H4 (cell line): ENCODE measurements at regions not wholly inside any gene's neighbourhood (a gene's known extent, or its start where the extent isn't known, plus 50 kb on each side); places are given as distances from the start of the nearest gene placed in this dataset.
"Not testable (repeated sequence)": the region's sequence is repeated elsewhere in the genome, so short reads cannot be mapped to it uniquely, and the experiment has no call there.

Experiments
- DNase-seq: peaks from one replicate; pipeline ENCODE4 v3.0.0-alpha.2; 2015; ENCODE audit warnings: low spot score

- no peak for DNase-seq
Measured at GRCh38 chr4:66929748-66930147, 615.6 kb downstream of the CENPC start.

GRCh38 chr4:66928881-66929280, 616.4 kb downstream of the CENPC start:
- not testable (repeated sequence) for DNase-seq

- DNase-seq: no peak
Measured at GRCh38 chr4:66927937-66928336, 617.4 kb downstream of the CENPC start.

GRCh38 chr4:66926687-66927086, 618.6 kb downstream of the CENPC start:
- DNase-seq: no peak

- DNase-seq: no peak
Measured at GRCh38 chr4:66923081-66923865, 622.0 kb downstream of the CENPC start.

GRCh38 chr4:66921433-66921832, 623.9 kb downstream of the CENPC start:
- no peak for DNase-seq

GRCh38 chr4:66920514-66920913, 624.8 kb downstream of the CENPC start:
- DNase-seq: no peak

- peak; percentile 60 for DNase-seq
Measured at GRCh38 chr4:66911880-66912279, 633.4 kb downstream of the CENPC start.

- no peak for DNase-seq
Measured at GRCh38 chr4:66906314-66906713, 639.0 kb downstream of the CENPC start.

- DNase-seq: no peak
Measured at GRCh38 chr4:66899422-66900065, 645.8 kb downstream of the CENPC start.

- DNase-seq: no peak
Measured at GRCh38 chr4:66893807-66894206, 651.5 kb downstream of the CENPC start.

GRCh38 chr4:66887061-66887460, 658.2 kb downstream of the CENPC start:
- DNase-seq: no peak

- DNase-seq: no peak
Measured at GRCh38 chr4:66885501-66886165, 659.7 kb downstream of the CENPC start.

GRCh38 chr4:66876946-66877345, 668.4 kb downstream of the CENPC start:
- DNase-seq: no peak

- DNase-seq: no peak
Measured at GRCh38 chr4:66872661-66873060, 672.6 kb downstream of the CENPC start.

GRCh38 chr4:66863481-66863880, 681.8 kb downstream of the CENPC start:
- no peak for DNase-seq

GRCh38 chr4:66855956-66856355, 689.3 kb downstream of the CENPC start:
- DNase-seq: peak; percentile 20

- DNase-seq: no peak
Measured at GRCh38 chr4:66853845-66854244, 691.5 kb downstream of the CENPC start.

- DNase-seq: no peak
Measured at GRCh38 chr4:66852843-66853242, 692.5 kb downstream of the CENPC start.

- no peak for DNase-seq
Measured at GRCh38 chr4:66849596-66849995, 695.7 kb downstream of the CENPC start.

- DNase-seq: no peak
Measured at GRCh38 chr4:66842724-66843088, 702.6 kb downstream of the CENPC start.

- no peak for DNase-seq
Measured at GRCh38 chr4:66842026-66842723, 703.1 kb downstream of the CENPC start.
